OCI-LY3 (cell line): ENCODE measurements at regions not wholly inside any gene's neighbourhood (a gene's known extent, or its start where the extent isn't known, plus 50 kb on each side); places are given as distances from the start of the nearest gene placed in this dataset.

Experiments
- EZH2phosphoT487 ChIP-seq: fragments of 200-600 bp; shearing (Covaris generic); IDR thresholded peaks from 2 replicates; pipeline ENCODE4 v1.6.1; 2018; ENCODE audit warnings: antibody characterized with exemption, mixed run types, low read depth
- TF ChIP-seq, protein P1 (sequence below): fragments of 200-600, 300-600 bp; sonication (generic); IDR thresholded peaks from 2 replicates; pipeline ENCODE4 v1.5.1; 2014; ENCODE audit warnings: antibody characterized with exemption, low read length, low read depth

DNA sequence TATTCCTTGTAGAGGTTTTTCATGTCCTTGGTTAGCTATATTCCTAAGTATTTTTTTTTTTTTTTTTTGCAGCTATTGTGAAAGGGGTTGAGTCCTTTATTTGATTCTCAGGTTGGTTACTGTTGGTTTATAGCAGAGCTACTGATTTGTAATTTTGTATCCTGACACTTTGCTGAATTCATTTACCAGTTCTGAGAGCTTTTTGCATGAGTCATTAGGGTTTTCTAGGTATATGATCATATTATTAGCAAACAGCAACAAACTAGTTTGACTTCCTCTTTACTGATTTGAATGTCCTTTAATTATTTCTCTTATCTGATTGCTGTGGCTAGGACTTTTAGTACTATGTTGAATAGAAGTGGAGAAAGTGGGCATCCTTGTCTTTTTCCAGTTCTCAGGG, 737.4 kb downstream of the ZNF385D start:
- TF ChIP-seq EZH2phosphoT487, result no peak
- TF ChIP-seq, protein P1, sequence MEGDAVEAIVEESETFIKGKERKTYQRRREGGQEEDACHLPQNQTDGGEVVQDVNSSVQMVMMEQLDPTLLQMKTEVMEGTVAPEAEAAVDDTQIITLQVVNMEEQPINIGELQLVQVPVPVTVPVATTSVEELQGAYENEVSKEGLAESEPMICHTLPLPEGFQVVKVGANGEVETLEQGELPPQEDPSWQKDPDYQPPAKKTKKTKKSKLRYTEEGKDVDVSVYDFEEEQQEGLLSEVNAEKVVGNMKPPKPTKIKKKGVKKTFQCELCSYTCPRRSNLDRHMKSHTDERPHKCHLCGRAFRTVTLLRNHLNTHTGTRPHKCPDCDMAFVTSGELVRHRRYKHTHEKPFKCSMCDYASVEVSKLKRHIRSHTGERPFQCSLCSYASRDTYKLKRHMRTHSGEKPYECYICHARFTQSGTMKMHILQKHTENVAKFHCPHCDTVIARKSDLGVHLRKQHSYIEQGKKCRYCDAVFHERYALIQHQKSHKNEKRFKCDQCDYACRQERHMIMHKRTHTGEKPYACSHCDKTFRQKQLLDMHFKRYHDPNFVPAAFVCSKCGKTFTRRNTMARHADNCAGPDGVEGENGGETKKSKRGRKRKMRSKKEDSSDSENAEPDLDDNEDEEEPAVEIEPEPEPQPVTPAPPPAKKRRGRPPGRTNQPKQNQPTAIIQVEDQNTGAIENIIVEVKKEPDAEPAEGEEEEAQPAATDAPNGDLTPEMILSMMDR, result no peak
